NCI-H2196 treated with DMSO at 0.1 percent for 48 hours (cell line): ENCODE measurements at regions not wholly inside any gene's neighbourhood (a gene's known extent, or its start where the extent isn't known, plus 50 kb on each side); places are given as distances from the start of the nearest gene placed in this dataset.
"Not testable (repeated sequence)": the region's sequence is repeated elsewhere in the genome, so short reads cannot be mapped to it uniquely, and the experiment has no call there.

Experiments
- DNase-seq: peaks from one replicate; lab custom pipeline; 2025; ENCODE audit not compliant: unreplicated experiment; lab: John Stamatoyannopoulos, UW

GRCh38 chr2:175366815-175367214, 185.3 kb upstream of the ATP5MC3 start:
- DNase-seq: peak; percentile 19

GRCh38 chr2:175363699-175364098, 182.2 kb upstream of the ATP5MC3 start:
- peak; percentile 40 for DNase-seq

GRCh38 chr2:175362331-175362730, 180.8 kb upstream of the ATP5MC3 start:
- DNase-seq: no peak

GRCh38 chr2:175359710-175360109, 178.2 kb upstream of the ATP5MC3 start:
- no peak for DNase-seq

- no peak for DNase-seq
These were observed 175.4 kb upstream of the ATP5MC3 start for GRCh38 chr2:175356901-175357300.

DNA sequence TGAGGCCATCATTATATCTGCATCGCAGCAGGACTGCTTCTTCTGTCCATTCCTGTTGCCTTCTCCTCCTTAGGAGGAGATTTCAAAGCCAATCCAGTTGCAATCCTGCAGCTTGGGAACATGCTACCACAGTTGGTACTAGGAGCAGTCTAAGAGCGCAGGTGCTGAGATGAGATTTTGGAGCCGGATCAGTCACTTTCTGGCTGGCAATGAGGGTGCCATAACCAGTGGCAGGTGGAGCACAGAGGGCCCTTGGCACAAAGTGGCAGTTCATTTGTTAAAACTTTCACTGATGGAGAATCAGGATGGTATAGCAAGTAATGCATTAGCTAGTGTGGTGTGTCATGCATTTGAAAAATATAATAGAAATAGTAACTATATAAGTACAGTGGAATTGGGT, 173.7 kb upstream of the ATP5MC3 start:
- DNase-seq: no peak

DNA sequence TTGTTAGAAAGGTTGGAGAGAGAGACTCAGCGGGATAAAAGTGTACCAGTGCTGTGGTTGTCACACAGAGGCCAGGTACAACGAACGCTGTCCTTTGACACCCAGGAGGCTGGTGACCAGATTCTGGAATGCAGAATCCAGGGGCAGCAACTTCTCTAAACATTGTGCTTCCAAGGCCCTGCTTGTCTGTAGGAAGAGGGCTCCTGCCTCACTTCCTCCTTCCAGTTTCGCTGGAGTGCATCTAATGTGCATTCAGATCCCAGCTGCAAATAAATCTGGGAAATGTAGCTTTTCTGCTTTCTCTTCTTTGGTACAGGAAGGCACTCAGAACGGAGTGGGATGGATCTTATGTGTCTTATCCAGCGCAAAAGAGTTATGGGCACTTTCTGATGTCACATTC, 171.8 kb upstream of the ATP5MC3 start:
- DNase-seq: no peak

GRCh38 chr2:175351512-175351911, 170.0 kb upstream of the ATP5MC3 start:
- no peak for DNase-seq

GRCh38 chr2:175350105-175350504, 168.6 kb upstream of the ATP5MC3 start:
- DNase-seq: no peak

- DNase-seq: no peak
These were observed 160.6 kb upstream of the ATP5MC3 start for GRCh38 chr2:175342085-175342484.

DNA sequence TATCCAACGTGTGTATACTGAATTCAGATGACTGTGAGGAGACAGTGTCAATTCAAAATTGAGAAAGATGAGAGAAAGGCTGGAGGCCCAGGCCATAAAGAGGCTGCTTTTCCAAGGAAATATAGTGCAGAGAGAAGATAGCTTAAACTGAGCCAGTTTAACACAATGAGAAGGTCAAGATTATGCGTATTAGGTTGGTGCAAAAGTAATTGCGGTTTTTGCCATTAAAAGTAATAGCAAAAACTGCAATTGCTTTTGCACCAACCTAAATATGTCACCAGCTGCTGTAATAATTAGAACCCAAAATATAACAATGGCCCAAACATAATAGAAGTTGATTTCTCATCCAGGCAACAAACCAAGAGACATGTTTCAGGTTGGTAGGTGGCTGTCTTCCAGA, 148.7 kb upstream of the ATP5MC3 start:
- no peak for DNase-seq

- no peak for DNase-seq
These were observed 145.3 kb upstream of the ATP5MC3 start for GRCh38 chr2:175326801-175327200.

DNA sequence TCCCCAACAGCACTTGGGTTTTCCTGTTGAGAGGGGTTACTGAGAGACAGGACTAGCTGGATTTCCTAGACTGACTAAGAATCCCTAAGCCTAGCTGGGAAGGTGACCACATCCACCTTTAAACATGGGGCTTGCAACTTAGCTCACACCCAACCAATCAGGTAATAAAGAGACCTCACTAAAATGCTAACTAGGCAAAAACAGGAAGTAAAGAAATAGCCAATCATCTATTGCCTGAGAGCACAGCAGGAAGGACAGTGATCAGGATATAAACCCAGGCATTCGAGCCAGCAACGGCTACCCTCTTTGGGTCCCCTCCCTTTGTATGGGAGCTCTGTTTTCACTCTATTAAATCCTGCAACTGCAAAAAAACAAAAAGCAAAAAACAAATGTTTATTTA, 144.7 kb upstream of the ATP5MC3 start:
- DNase-seq: not testable (repeated sequence)

DNA sequence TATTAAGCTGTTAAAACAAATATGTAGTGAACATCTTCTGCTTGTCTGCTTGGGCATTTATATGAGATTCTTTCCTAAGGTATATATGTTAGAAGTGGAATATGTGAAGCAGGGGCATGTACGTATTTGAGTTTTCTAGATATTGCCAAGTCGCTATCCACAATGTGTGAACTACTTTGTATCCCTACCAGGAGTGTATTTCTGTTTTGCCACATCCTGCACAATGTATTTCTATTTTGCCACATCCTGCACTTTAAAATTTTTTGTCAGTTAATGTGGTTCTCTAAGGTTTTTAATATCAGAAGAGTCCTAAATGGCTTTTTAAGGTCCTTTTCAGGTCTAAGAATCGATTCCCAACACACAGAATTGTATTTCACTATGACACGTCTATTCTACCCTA, 141.7 kb upstream of the ATP5MC3 start:
- no peak for DNase-seq

DNA sequence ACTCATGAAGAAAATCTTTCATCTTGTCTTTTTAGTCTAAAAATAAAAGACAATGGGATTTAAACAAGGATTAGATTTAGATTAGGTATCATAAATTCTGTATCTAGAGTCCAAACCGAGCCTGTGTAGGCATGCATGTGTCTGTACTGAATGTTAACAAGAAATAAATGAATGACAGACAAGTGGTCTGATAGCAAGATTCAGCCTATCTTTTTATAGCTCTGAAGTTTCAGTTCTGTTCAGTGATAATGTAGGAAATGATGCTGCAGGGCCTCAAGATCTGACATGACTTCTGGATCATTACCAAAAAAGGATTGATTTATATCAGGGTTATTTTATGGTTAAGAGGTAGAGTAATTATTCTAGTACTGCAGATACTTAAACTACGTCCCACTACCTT, 137.0 kb upstream of the ATP5MC3 start:
- DNase-seq: no peak

DNA sequence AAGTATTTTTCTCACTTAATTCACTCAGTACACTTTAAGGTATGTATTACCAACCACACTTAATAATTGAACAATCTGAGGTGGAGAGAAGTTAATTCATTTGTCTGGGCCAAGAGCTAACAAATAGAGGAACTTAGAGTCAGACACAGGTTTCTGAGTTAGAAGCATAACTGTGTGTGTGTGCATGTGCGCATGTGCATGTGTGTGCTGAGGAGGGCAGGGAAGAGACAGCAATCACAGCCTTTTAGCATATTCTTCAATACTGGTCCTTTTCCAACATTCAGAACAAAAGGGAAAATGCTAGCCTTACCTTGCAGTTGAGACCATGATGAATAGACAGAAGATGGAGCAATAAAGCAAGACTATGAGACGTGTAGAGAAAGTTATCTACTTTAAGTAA, 136.2 kb upstream of the ATP5MC3 start:
- DNase-seq: no peak

DNA sequence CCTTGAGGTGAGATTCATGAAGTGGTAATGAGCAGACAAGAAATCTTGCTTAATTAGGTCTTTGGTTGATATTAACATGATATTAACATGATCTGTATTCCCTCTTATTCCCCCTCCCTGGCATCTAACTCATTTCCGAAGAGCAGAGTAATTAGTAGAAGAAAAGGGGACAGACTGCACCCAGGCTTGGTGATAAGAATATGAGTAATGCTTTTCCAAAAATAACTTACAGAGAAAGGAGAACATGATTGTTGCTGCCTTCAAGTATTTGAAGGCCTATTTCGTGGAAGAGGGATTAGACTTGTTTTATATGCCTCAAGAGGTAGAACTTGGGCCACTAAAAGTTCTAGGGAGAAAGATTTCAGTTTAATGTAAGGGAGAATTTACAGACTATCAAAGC, 130.6 kb upstream of the ATP5MC3 start:
- no peak for DNase-seq

DNA sequence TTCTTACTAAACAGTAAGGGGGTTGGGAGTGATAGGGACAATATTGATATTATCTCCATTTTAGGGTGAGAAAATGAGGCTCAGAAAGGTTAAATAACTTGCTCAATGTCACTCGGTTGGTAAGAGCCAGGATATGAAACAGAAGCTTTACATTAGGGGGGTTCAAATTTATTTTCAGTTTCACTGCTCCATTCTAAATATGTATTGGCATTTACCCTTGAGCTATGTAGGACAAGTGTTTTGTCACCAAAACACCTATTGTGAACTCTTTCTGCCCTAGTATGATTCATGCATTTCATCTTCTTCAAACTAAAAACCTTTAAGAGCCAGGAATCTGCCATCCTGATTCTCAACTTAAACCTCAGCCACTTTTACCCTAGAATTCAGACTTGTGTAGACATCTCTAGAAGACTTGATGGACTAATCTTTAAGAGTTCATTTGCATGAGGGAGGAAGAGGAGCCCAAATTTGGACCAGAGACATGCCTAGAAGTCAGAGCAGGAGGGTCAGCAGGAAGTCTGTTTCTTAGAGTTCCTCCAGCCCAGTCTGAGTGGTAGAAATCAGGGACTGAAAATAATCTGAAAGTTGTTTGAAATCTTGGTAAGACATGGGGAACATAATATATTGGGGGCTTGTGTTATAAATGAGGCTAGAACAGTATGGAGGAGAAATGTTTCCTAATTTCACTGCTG, 129.4 kb upstream of the ATP5MC3 start:
- no peak for DNase-seq

DNA sequence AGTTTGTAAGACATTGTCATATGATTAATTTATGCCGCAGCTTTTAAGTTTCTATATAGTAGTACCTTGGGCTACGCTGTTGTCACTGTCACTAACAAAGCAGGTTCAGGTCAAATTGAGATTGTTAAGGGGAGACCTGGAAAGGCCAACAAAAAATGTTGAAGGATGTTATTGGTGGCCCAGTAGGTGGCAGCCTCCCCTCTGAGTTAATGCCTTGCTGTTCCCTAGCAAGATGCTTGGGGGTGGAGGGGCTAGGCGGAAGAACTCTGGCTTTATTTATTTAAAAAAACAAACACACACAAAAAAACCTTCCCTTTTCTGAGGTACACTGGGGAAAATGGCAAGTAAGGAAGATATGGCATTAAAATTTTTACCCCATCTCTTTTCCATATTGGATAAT, 128.3 kb upstream of the ATP5MC3 start:
- DNase-seq: peak; percentile 41

GRCh38 chr2:175308005-175308404, 126.5 kb upstream of the ATP5MC3 start:
- no peak for DNase-seq

DNA sequence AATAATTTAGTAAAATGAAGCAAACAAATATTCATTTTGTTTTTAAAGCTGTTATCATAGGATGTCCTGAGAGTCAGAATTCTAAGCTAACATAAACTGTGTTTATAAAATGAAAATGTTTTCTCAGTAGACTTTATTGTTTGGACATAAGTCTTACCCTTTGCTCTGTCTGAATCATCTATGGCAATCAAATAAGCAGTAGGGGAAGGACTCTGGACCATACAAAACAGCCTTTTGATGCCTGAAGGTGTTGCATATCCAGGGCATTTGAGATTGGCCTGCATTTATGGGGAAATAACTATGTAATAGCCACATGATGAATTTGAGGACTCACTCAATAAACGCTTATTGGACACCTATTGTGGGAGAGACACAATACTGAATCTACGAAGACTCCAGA, 123.0 kb upstream of the ATP5MC3 start:
- DNase-seq: no peak

DNA sequence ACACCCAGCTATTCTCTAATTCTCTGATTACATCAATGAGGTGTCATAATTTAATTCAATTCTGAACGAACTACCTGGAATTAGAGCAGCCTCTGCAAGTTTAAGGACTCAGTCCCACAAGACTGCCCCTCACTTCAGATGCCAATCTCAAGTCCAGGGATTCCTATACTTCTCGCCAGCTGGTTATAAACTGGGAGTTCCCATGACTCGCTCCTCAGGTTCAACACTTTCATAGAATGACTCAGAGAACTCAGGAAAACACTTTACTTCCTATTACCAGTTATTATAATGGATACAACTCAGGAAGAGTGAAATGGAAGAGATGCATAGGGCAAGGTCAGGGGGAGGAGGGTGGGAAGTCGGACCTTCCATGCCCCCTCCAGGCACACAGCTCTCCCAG, 112.3 kb upstream of the ATP5MC3 start:
- no peak for DNase-seq

- no peak for DNase-seq
These were observed 111.7 kb upstream of the ATP5MC3 start for GRCh38 chr2:175293195-175293594.
